ENCODE measurements at regions not wholly inside any gene's neighbourhood (a gene's known extent, or its start where the extent isn't known, plus 50 kb on each side); places are given as distances from the start of the nearest gene placed in this dataset.

GRCh38 chr3:27885641-27886040 lies 163.5 kb upstream of the EOMES start:
- TF ChIP-seq CTCF (IDR thresholded peaks at IDR 0.05; ENCODE audit: poor library complexity) (no peak), EZH2phosphoT487 (IDR thresholded peaks at IDR 0.05; ENCODE audit: low read depth, severe bottlenecking, unreplicated experiment) (no peak), EZH2 (IDR thresholded peaks at IDR 0.05; ENCODE audit: borderline replicate concordance) (no peak)

All from hepatocyte (in vitro differentiated cells).